Epithelial cell of proximal tubule (primary cell): ENCODE measurements at regions not wholly inside any gene's neighbourhood (a gene's known extent, or its start where the extent isn't known, plus 50 kb on each side); places are given as distances from the start of the nearest gene placed in this dataset.
"Not testable (repeated sequence)": the region's sequence is repeated elsewhere in the genome, so short reads cannot be mapped to it uniquely, and the experiment has no call there.

Source experiments
- DNase-seq: peaks from one replicate; pipeline ENCODE4 v3.0.0-alpha.2; 2011; ENCODE audit warnings: low read depth
- H3K4me3 ChIP-seq: 2 replicates; pipeline ENCODE4 v1.5.1; 2011; ENCODE audit warnings: low read depth, mild to moderate bottlenecking, low read length
- CTCF ChIP-seq: conservative IDR thresholded peaks from 2 replicates; pipeline ENCODE4 v1.5.1; 2012; ENCODE audit warnings: low read depth, mild to moderate bottlenecking, low read length

- H3K4me3 ChIP-seq = no peak overlapping the region
- DNase-seq = no peak
- no peak for TF ChIP-seq CTCF
Measured at GRCh38 chr11:112665291-112665690, 295.9 kb upstream of the NCAM1 start.

GRCh38 chr11:112666253-112666652 lies 295.0 kb upstream of the NCAM1 start:
- no peak for TF ChIP-seq CTCF
- DNase-seq = no peak
- H3K4me3 ChIP-seq = no peak overlapping the region

GRCh38 chr11:112670806-112671570 lies 290.2 kb upstream of the NCAM1 start:
- no peak for TF ChIP-seq CTCF
- H3K4me3 ChIP-seq = no peak overlapping the region
- no peak for DNase-seq

DNA sequence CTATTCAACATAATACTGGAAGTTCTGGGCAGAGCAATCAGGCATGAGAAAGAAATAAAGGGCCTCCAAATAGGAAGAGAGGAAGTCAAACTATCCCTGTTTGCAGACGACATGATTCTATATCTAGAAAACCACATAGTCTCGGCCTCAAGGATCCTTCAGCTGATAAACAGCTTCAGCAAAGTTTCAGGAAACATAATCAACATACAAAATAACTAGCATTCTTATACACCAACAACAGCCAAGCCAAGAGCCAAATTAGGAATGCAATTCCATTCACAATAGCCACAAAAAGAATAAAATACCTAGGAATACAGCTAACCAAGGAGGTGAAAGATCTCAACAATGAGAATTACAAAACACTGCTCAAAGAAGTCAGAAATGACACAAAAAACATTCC lies 287.8 kb upstream of the NCAM1 start:
- not testable (repeated sequence) for H3K4me3 ChIP-seq, DNase-seq

DNA sequence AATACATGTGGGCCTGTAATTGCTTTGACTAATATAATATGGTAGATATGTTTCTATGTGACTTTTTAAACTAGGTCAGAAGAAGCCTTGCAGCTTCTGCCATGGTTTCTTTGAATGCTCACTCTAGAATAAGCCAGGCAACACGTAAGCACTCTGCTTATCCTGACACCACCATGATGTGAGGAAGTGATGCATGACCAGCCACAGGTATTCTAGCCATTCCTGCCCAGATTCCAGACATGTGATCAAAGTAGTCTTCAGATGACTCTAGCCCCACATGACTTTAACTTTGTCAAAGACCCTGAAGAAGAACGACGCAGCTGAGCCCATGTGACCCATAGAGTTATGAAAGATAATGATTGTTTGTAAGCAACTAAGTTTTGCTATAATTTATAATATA lies 276.1 kb upstream of the NCAM1 start:
- DNase-seq = peak; percentile 1
- TF ChIP-seq CTCF = no peak
- H3K4me3 ChIP-seq = no peak overlapping the region

- H3K4me3 ChIP-seq = no peak overlapping the region
- TF ChIP-seq CTCF = no peak
- no peak for DNase-seq
Measured at GRCh38 chr11:112689851-112690250, 271.4 kb upstream of the NCAM1 start.

GRCh38 chr11:112693781-112694180 lies 267.4 kb upstream of the NCAM1 start:
- TF ChIP-seq CTCF = no peak
- DNase-seq = no peak
- H3K4me3 ChIP-seq = no peak overlapping the region
